CD14-positive monocyte (primary cell): ENCODE measurements at regions not wholly inside any gene's neighbourhood (a gene's known extent, or its start where the extent isn't known, plus 50 kb on each side); places are given as distances from the start of the nearest gene placed in this dataset.

Source experiments
- DNase-seq, 3 donors: peaks; one replicate each; pipeline ENCODE4 v3.0.0-alpha.2; 2011 to 2022
- H2AFZ ChIP-seq: 2 replicates; pipeline ENCODE4 v1.6.0; 2012; ENCODE audit warnings: mild to moderate bottlenecking, low read depth, low read length, inconsistent platforms; ENCODE audit not compliant: insufficient read depth, poor library complexity, severe bottlenecking
- H3K27ac ChIP-seq, 2 donors: 1 replicate in 1 of 2; 2 replicates in 1 of 2; pipeline ENCODE4 v1.5.1; 2012 to 2013; ENCODE audit warnings: low read length in 2 of 2, control low read depth in 1 of 2, inconsistent platforms in 1 of 2, low read depth in 1 of 2, mild to moderate bottlenecking in 1 of 2
- H3K27me3 ChIP-seq, 2 donors: one replicate each; pipeline versions ENCODE4 v1.6.0 to v1.6.1; 2011 to 2013; ENCODE audit warnings: low read length in 2 of 2; ENCODE audit not compliant: control insufficient read depth in 2 of 2, insufficient read depth in 2 of 2
- H3K36me3 ChIP-seq, 2 donors: replicated peaks in 1 of 2; 1 replicate in 1 of 2; 2 replicates in 1 of 2; pipeline versions ENCODE4 v1.5.1 to v1.6.1; 2012 to 2013; ENCODE audit warnings: low read length in 2 of 2, control low read depth in 1 of 2, inconsistent platforms in 1 of 2, mild to moderate bottlenecking in 1 of 2; ENCODE audit not compliant: insufficient read depth in 2 of 2, control insufficient read depth in 1 of 2
- H3K4me1 ChIP-seq, 2 donors: 1 replicate in 1 of 2; 2 replicates in 1 of 2; pipeline versions ENCODE4 v1.5.1 to v1.6.1; 2012 to 2013; ENCODE audit warnings: low read length in 2 of 2, control low read depth in 1 of 2, inconsistent platforms in 1 of 2, mild to moderate bottlenecking in 1 of 2, moderate library complexity in 1 of 2; ENCODE audit not compliant: insufficient read depth in 2 of 2, control insufficient read depth in 1 of 2
- H3K4me2 ChIP-seq: replicated peaks from 2 replicates; pipeline ENCODE3; 2012; ENCODE audit warnings: low read length, moderate library complexity, mild to moderate bottlenecking; ENCODE audit not compliant: poor library complexity, severe bottlenecking; ENCODE audit errors: extremely low read depth
- H3K4me3 ChIP-seq, 3 experiments: fragments of 200-600 bp in 1 of 3; sonication (generic) in 1 of 3; replicated peaks in 1 of 3; 1 replicate in 2 of 3; 2 replicates in 1 of 3; pipeline ENCODE4 v1.5.1; 2011 to 2013; ENCODE audit warnings: low read length in 3 of 3, mild to moderate bottlenecking in 3 of 3, control low read depth in 2 of 3, low read depth in 2 of 3, inconsistent platforms in 1 of 3, moderate library complexity in 1 of 3
- H3K79me2 ChIP-seq: 2 replicates; pipeline ENCODE4 v1.6.0; 2012; ENCODE audit warnings: mild to moderate bottlenecking, control low read depth, inconsistent platforms, low read length, moderate library complexity; ENCODE audit not compliant: insufficient read depth
- H3K9ac ChIP-seq: 2 replicates; pipeline ENCODE4 v1.6.0; 2017; ENCODE audit warnings: low read length, mild to moderate bottlenecking; ENCODE audit not compliant: insufficient read depth, poor library complexity, severe bottlenecking
- H3K9me3 ChIP-seq, 2 donors: replicated peaks in 1 of 2; 1 replicate in 1 of 2; 2 replicates in 1 of 2; pipeline versions ENCODE4 v1.5.1 to v1.6.1; 2012 to 2013; ENCODE audit warnings: low read length in 2 of 2, control low read depth in 1 of 2; ENCODE audit not compliant: control insufficient read depth in 1 of 2, insufficient read depth in 1 of 2
- H4K20me1 ChIP-seq: 2 replicates; pipeline ENCODE4 v1.6.0; 2012; ENCODE audit warnings: mild to moderate bottlenecking, low read length, control low read depth, moderate library complexity; ENCODE audit not compliant: insufficient read depth
- H3K27ac Mint-ChIP-seq, 7 donors: one replicate each; pipeline ENCODE4 v1.8.0; 2020; ENCODE audit warnings: mild to moderate bottlenecking in 7 of 7, mixed read lengths in 7 of 7, moderate library complexity in 6 of 7, inconsistent platforms in 2 of 7
- H3K27me3 Mint-ChIP-seq, 3 donors: one replicate each; pipeline ENCODE4 v1.8.0; 2021 to 2022; ENCODE audit warnings: low read depth in 3 of 3, mild to moderate bottlenecking in 3 of 3, mixed read lengths in 3 of 3, moderate library complexity in 3 of 3, inconsistent platforms in 1 of 3
- H3K36me3 Mint-ChIP-seq, 2 donors: one replicate each; pipeline ENCODE4 v1.8.0; 2020; ENCODE audit warnings: mixed read lengths in 2 of 2, inconsistent platforms in 1 of 2, mild to moderate bottlenecking in 1 of 2
- H3K4me1 Mint-ChIP-seq: one replicate; pipeline ENCODE4 v1.8.0; 2020; ENCODE audit warnings: mild to moderate bottlenecking, mixed read lengths
- H3K4me3 Mint-ChIP-seq, 2 donors: one replicate each; pipeline ENCODE4 v1.8.0; 2020; ENCODE audit warnings: mild to moderate bottlenecking in 2 of 2, mixed read lengths in 2 of 2, moderate library complexity in 1 of 2
- H3K9me3 Mint-ChIP-seq, 7 donors: one replicate each; pipeline ENCODE4 v1.8.0; 2020 to 2022; ENCODE audit warnings: mixed read lengths in 7 of 7, mild to moderate bottlenecking in 6 of 7, moderate library complexity in 6 of 7, inconsistent platforms in 2 of 7
- WGBS: methylation state at CpG from one replicate; pipeline ENCODE4 v1.1.5; 2013; ENCODE audit warnings: missing lambda C conversion rate; ENCODE audit not compliant: insufficient coverage; 5-methylcytosine and 5-hydroxymethylcytosine counted together
- intact Hi-C, 2 donors: fragments of 100-400 bp; cut with micrococcal nuclease; formaldehyde crosslinking; loops; one replicate each; pipeline versions ENCODE4 v1.15.0 to v1.15.1; 2023
- TF ChIP-seq, protein P1 (sequence below): fragments of 200-600 bp; IDR thresholded peaks from one replicate; pipeline ENCODE4 v1.8.0; 2022; ENCODE audit warnings: antibody characterized with exemption, mild to moderate bottlenecking

DNA sequence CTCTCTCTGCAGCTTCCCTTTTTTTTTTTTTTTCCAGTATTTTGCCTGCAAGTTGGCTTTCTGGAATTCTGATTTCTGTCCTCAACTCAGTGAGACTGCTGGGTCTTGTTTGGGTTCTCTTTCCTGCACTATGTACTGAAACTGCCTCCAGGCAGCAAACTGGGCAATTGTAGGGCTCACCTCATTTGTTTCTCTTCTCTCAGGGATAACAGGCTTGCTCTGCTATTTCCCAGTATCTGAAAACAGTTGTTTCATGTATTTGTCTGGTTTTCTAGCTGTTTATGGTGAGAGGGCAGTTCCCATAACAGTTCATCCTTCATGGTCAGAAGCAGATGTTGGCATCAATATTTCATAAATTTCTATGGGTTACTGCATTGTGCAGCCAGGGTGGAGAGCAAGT, 206.0 kb downstream of the CYRIA start:
- no peak overlapping the region for H3K27ac ChIP-seq
- H3K27ac Mint-ChIP-seq: no peak overlapping the region
- H3K9ac ChIP-seq: no peak overlapping the region
- peaks cover 4 to 13% (median 11%) of the 10 kb centered on the region in 7 donors for H3K9me3 Mint-ChIP-seq
- TF ChIP-seq, protein P1, sequence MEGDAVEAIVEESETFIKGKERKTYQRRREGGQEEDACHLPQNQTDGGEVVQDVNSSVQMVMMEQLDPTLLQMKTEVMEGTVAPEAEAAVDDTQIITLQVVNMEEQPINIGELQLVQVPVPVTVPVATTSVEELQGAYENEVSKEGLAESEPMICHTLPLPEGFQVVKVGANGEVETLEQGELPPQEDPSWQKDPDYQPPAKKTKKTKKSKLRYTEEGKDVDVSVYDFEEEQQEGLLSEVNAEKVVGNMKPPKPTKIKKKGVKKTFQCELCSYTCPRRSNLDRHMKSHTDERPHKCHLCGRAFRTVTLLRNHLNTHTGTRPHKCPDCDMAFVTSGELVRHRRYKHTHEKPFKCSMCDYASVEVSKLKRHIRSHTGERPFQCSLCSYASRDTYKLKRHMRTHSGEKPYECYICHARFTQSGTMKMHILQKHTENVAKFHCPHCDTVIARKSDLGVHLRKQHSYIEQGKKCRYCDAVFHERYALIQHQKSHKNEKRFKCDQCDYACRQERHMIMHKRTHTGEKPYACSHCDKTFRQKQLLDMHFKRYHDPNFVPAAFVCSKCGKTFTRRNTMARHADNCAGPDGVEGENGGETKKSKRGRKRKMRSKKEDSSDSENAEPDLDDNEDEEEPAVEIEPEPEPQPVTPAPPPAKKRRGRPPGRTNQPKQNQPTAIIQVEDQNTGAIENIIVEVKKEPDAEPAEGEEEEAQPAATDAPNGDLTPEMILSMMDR: no peak
- no peaks in the 10 kb centered on the region for H3K27me3 ChIP-seq
- no peaks in the 10 kb centered on the region for H4K20me1 ChIP-seq
- H3K9me3 ChIP-seq: peaks cover 0 to 4% of the 10 kb centered on the region in 2 donors
- H3K27me3 Mint-ChIP-seq: peaks cover 0 to 2% (median 0%) of the 10 kb centered on the region in 3 donors
- H3K4me1 ChIP-seq: no peaks in the 10 kb centered on the region
- no peak for DNase-seq
- no peaks in the 10 kb centered on the region for H3K4me1 Mint-ChIP-seq
- intact Hi-C loops: no loop called here
- no peak overlapping the region for H3K4me3 ChIP-seq
- H3K36me3 ChIP-seq: no peaks in the 10 kb centered on the region
- H3K4me3 Mint-ChIP-seq: no peak overlapping the region
- no peaks in the 10 kb centered on the region for H3K36me3 Mint-ChIP-seq
- H2AFZ ChIP-seq: no peak overlapping the region
- H3K79me2 ChIP-seq: no peaks in the 10 kb centered on the region
- H3K4me2 ChIP-seq: no peak overlapping the region

DNA sequence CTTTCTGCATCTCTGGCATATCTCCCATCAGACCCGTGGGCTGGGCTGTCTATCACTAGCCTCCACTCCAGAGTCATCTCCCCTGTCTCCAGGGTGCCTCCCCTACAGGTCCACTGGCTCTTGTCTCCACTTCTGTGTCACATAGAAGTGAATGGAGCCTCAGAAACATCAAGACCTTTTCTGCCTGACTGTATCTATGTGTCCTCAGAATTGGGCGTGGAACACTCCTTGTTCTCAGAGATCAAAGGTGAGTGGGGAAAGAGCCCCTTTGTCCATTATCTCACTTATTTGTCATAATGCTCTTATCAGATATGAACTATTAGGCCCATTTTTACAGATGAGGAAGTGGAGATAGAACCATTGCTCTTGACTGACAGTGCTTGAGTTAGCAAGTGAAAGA, 211.0 kb downstream of the CYRIA start:
- Mint-ChIP-seq H3K4me3 (no peak overlapping the region), H3K36me3 (no peaks in the 10 kb centered on the region), H3K27ac (peak overlapping the region in 1 of 7 donors; percentile 14), H3K9me3 (peaks cover 4 to 13% (median 7%) of the 10 kb centered on the region in 7 donors), H3K4me1 (no peaks in the 10 kb centered on the region), H3K27me3 (peaks cover 0 to 4% (median under 1%) of the 10 kb centered on the region in 3 donors)
- intact Hi-C loops: no loop called here
- Histone ChIP-seq H3K4me3 (no peak overlapping the region), H3K4me2 (no peak overlapping the region), H3K9me3 (peaks cover 0 to 4% of the 10 kb centered on the region in 2 donors), H3K9ac (no peak overlapping the region), H4K20me1 (no peaks in the 10 kb centered on the region), H2AFZ (no peak overlapping the region), H3K27ac (no peak overlapping the region), H3K27me3 (no peaks in the 10 kb centered on the region), H3K4me1 (no peaks in the 10 kb centered on the region), H3K79me2 (no peaks in the 10 kb centered on the region), H3K36me3 (no peaks in the 10 kb centered on the region)
- no peak for DNase-seq
- TF ChIP-seq, protein P1: no peak
- 70% methylated on average over 1 of the region's 2 CpGs for WGBS
